ENCODE measurements at regions not wholly inside any gene's neighbourhood (a gene's known extent, or its start where the extent isn't known, plus 50 kb on each side); places are given as distances from the start of the nearest gene placed in this dataset.

DNA sequence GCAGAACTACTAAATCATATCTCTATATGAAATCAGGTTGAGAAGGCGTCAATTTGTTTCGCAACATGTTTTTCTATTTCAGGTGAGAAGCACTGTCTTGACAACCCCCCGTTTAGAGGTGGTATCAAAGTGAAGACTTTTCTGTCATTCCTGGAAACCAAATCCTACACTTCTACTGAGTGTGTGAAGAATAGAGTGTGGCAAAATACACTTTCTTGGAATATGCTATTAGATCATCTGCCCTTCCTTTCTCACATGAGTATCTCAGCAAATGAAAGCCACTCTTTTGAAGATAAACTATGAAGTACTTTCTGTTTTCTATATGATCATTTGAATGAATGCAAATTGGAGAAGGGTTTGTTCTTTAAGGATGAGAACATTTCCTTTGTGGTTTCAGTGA lies 174.0 kb upstream of the FMR1 start:
- H3K9me3 Mint-ChIP-seq: peaks cover 24% of the 10 kb centered on the region
- H3K27me3 Mint-ChIP-seq (ENCODE audit: low read depth, poor library complexity): no peaks in the 10 kb centered on the region
- no peaks in the 10 kb centered on the region for H3K36me3 Mint-ChIP-seq (ENCODE audit: low read depth)
- H3K27ac Mint-ChIP-seq: no peak overlapping the region
- TF ChIP-seq, protein P1, sequence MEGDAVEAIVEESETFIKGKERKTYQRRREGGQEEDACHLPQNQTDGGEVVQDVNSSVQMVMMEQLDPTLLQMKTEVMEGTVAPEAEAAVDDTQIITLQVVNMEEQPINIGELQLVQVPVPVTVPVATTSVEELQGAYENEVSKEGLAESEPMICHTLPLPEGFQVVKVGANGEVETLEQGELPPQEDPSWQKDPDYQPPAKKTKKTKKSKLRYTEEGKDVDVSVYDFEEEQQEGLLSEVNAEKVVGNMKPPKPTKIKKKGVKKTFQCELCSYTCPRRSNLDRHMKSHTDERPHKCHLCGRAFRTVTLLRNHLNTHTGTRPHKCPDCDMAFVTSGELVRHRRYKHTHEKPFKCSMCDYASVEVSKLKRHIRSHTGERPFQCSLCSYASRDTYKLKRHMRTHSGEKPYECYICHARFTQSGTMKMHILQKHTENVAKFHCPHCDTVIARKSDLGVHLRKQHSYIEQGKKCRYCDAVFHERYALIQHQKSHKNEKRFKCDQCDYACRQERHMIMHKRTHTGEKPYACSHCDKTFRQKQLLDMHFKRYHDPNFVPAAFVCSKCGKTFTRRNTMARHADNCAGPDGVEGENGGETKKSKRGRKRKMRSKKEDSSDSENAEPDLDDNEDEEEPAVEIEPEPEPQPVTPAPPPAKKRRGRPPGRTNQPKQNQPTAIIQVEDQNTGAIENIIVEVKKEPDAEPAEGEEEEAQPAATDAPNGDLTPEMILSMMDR (IDR thresholded peaks at IDR 0.05): no peak
- H3K4me1 Mint-ChIP-seq: no peaks in the 10 kb centered on the region
- no peak overlapping the region for H3K4me3 Mint-ChIP-seq
- no peak for DNase-seq

DNA sequence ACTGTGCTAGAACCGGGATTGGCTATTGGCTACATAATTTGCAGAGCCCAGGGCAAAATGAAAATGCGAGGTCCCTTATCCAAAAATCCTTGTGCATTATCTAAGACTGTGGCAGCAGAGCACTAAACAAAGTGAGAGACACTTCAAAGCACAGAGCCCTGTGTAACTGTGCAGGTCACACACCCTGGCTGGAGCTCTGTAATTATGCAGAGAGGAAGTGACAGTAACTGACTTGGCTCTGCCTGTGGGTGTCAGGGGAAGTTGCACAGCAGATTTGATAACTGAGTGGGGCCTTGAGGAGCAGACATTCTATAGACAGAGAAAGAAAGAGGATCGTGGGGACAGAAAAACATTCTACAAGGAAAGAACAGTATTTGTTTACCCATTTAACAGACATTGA lies 173.5 kb upstream of the FMR1 start:
- Mint-ChIP-seq H3K27ac (no peak overlapping the region), H3K9me3 (peaks cover 24% of the 10 kb centered on the region), H3K36me3 (ENCODE audit: low read depth) (no peaks in the 10 kb centered on the region), H3K4me1 (no peaks in the 10 kb centered on the region), H3K27me3 (ENCODE audit: low read depth, poor library complexity) (no peaks in the 10 kb centered on the region), H3K4me3 (no peak overlapping the region)
- TF ChIP-seq, protein P1 (IDR thresholded peaks at IDR 0.05): no peak
- no peak for DNase-seq

DNA sequence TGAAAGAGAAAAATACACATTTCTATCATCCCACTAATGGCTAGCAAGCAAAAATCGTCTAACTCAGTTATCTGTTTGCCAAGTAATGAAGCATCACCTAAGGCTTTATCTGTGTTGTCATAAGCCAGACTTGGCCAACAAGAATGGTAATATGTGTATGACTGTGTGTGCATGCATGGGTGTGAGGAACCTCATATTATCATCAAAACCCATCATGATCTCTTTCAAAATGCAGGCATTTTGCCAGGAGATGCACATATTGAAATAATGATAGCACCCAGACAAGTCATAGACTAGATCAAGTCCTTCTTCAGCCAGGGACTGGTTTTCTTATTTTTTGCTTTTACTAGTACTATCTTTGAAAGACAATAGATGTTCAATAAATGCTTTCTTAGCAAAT lies 172.5 kb upstream of the FMR1 start:
- H3K9me3 Mint-ChIP-seq: peaks cover 29% of the 10 kb centered on the region
- H3K27me3 Mint-ChIP-seq (ENCODE audit: low read depth, poor library complexity): no peaks in the 10 kb centered on the region
- TF ChIP-seq, protein P1 (IDR thresholded peaks at IDR 0.05): no peak
- no peak for DNase-seq
- no peak overlapping the region for H3K27ac Mint-ChIP-seq
- no peak overlapping the region for H3K4me3 Mint-ChIP-seq
- H3K4me1 Mint-ChIP-seq: no peaks in the 10 kb centered on the region
- no peaks in the 10 kb centered on the region for H3K36me3 Mint-ChIP-seq (ENCODE audit: low read depth)

DNA sequence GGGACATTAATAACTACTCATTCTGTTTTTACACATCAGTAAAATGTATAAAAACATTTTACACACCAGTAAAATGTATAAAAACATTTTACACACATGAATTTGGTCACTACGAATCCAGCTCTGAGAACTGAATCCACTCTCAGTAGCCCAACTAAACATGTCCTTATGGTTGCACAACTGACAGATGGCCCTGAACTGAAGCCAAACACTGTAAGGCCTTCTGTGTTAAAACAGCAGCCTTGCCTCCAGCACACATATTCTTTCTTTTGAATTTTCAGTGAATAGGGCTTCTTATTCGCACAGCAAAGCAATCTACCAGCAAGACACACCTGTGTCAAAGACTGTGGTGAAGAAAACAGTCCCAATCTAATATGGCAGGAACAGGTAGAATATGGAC lies 169.9 kb upstream of the FMR1 start:
- Mint-ChIP-seq H3K9me3 (peaks cover 42% of the 10 kb centered on the region), H3K4me3 (no peak overlapping the region), H3K27me3 (ENCODE audit: low read depth, poor library complexity) (no peaks in the 10 kb centered on the region), H3K27ac (no peak overlapping the region), H3K4me1 (no peaks in the 10 kb centered on the region), H3K36me3 (ENCODE audit: low read depth) (no peaks in the 10 kb centered on the region)
- TF ChIP-seq, protein P1 (IDR thresholded peaks at IDR 0.05): no peak
- no peak for DNase-seq

DNA sequence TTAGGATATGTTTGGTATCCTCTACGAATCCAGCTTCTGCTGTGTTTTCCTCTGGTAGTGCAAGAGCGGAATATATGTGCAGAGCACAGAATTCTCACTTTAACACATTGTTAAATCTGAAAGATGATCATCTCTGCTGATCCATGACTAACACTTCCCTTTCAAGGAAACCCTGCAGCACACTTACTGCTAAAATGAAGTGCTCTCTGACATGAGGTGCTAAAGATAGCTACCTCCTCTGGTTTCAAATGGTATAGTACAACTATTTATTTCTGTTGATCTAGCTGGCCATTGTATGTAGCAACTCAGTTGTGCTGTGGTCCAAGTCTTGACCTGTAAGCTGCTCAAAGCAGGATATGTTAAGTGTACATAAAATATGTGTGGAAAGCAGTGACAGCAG lies 162.4 kb upstream of the FMR1 start:
- H3K4me3 Mint-ChIP-seq: no peak overlapping the region
- TF ChIP-seq, protein P1 (IDR thresholded peaks at IDR 0.05): no peak
- no peaks in the 10 kb centered on the region for H3K4me1 Mint-ChIP-seq
- DNase-seq: no peak
- H3K9me3 Mint-ChIP-seq: peaks cover 30% of the 10 kb centered on the region
- no peaks in the 10 kb centered on the region for H3K36me3 Mint-ChIP-seq (ENCODE audit: low read depth)
- H3K27me3 Mint-ChIP-seq (ENCODE audit: low read depth, poor library complexity): no peaks in the 10 kb centered on the region
- no peak overlapping the region for H3K27ac Mint-ChIP-seq

DNA sequence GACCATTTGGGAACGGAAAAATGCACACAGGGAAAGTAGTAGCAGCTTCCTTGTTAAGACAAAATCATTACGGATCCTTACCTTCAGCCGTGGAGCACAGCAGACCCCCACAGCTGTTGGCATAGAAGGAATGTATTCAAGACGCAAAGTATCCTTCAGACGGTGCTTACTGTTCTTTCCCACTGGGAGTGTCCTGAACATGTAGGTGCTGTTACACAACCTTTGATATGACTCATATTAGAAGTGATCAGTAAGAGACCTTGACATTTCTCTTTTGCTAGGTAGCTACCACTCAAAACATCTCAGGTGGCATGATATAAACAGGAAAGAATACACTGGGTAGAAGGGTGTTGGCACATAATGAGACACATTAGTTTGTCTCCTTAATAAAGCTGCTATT lies 154.0 kb upstream of the FMR1 start:
- Mint-ChIP-seq H3K27me3 (ENCODE audit: low read depth, poor library complexity) (peaks cover 8% of the 10 kb centered on the region), H3K27ac (no peak overlapping the region), H3K4me1 (no peaks in the 10 kb centered on the region), H3K9me3 (peaks cover 34% of the 10 kb centered on the region), H3K36me3 (ENCODE audit: low read depth) (no peaks in the 10 kb centered on the region), H3K4me3 (no peak overlapping the region)
- TF ChIP-seq, protein P1 (IDR thresholded peaks at IDR 0.05): no peak
- no peak for DNase-seq

Measured in nephron progenitor cell (in vitro differentiated cells).